Body of pancreas (tissue), 4 donors: ENCODE measurements at regions not wholly inside any gene's neighbourhood (a gene's known extent, or its start where the extent isn't known, plus 50 kb on each side); places are given as distances from the start of the nearest gene placed in this dataset.

Experiments used
- ATAC-seq: fragments of 150-250 bp; one replicate; pipeline ENCODE4 v1.9.1; 2016
- DNase-seq, 4 donors: peaks; one replicate each; pipeline ENCODE4 v3.0.0-alpha.2; 2019
- H3K27ac ChIP-seq, 4 donors: fragments of 200-600 bp; sonication (generic); 1 replicate in 3 of 4; 2 replicates in 1 of 4; pipeline versions ENCODE4 v1.5.1 to v1.6.1; 2016 to 2019; ENCODE audit warnings: mild to moderate bottlenecking in 1 of 4, mixed read lengths in 1 of 4, moderate library complexity in 1 of 4
- H3K27me3 ChIP-seq, 2 donors: fragments of 200-600 bp; sonication (generic); one replicate each; pipeline ENCODE4 v1.6.0; 2016; ENCODE audit warnings: mild to moderate bottlenecking in 1 of 2
- H3K36me3 ChIP-seq, 2 donors: fragments of 200-600 bp; sonication (generic); replicated peaks in 1 of 2; 2 replicates each; pipeline ENCODE4 v1.5.1; 2016; ENCODE audit warnings: low read depth in 2 of 2; ENCODE audit not compliant: insufficient read depth in 1 of 2
- H3K4me1 ChIP-seq: fragments of 200-600 bp; sonication (generic); one replicate; pipeline ENCODE4 v1.6.0; 2016
- H3K4me3 ChIP-seq, 2 donors: fragments of 200-600 bp; sonication (generic); 1 replicate in 1 of 2; 2 replicates in 1 of 2; pipeline ENCODE4 v1.5.1; 2016 to 2019
- H3K9me3 ChIP-seq, 3 donors: fragments of 200-600 bp; sonication (generic); 1 replicate in 2 of 3; 2 replicates in 1 of 3; pipeline ENCODE4 v1.5.1; 2016
- CTCF ChIP-seq, 7 experiments: fragments of 450-650 bp in 4 of 7; fragments of 200-600 bp in 3 of 7; sonication (generic) in 3 of 7; IDR thresholded peaks; one replicate each; pipeline ENCODE4 v1.5.1; 2016 to 2019; ENCODE audit warnings: antibody characterized with exemption in 7 of 7
- POLR2A ChIP-seq, 3 donors: fragments of 450-650 bp; IDR thresholded peaks; one replicate each; pipeline ENCODE4 v1.6.1; 2016; ENCODE audit warnings: antibody characterized with exemption in 3 of 3, mild to moderate bottlenecking in 2 of 3
- WGBS, 2 donors: methylation state at CpG; one replicate each; pipeline ENCODE4 v1.1.5; 2017; 5-methylcytosine and 5-hydroxymethylcytosine counted together
- intact Hi-C: fragments of 100-400 bp; cut with DNase I; formaldehyde crosslinking; loops from one replicate; pipeline ENCODE4 v1.15.1; 2023

DNA sequence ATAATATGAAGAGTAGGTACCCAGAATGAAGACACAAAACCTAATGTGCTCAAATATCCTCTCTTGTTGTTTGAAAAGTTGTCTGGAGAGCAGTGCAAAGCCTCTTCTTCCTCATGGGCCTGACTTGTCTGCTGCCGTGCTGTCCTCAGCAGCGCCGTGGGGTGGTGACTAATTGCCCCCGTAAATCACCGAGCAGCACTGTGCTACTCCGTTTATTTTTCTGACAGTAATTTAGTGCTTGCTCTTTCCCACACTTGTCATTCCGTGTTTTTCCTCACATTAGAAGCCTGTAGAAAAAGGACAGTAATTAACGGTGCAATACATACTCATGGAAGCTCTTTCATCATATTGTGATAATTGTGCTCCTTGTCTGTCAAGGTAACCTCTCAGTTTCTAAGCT, 114.8 kb upstream of the BARHL2 start:
- WGBS, 2 donors, result 50 to 52% methylated on average over 8 of the region's 8 CpGs

GRCh38 chr1:90826834-90827233, 109.7 kb upstream of the BARHL2 start:
- intact Hi-C loops, result no loop called here
- Histone ChIP-seq H3K9me3 (no peaks in the 10 kb centered on the region), H3K27me3 (no peaks in the 10 kb centered on the region), H3K36me3 (no peaks in the 10 kb centered on the region), H3K27ac (no peak overlapping the region), H3K4me1 (no peaks in the 10 kb centered on the region), H3K4me3 (no peak overlapping the region)
- DNase-seq (no peak), ATAC-seq (no peak)
- WGBS, 2 donors, result 32 to 53% methylated on average over 1 of the region's 1 CpG
- TF ChIP-seq POLR2A (IDR thresholded peaks at IDR 0.05) (no peak), CTCF (IDR thresholded peaks at IDR 0.05) (no peak)

More for the DNA sequence above, 114.8 kb upstream of the BARHL2 start:
- Histone ChIP-seq H3K27ac (no peak overlapping the region), H3K36me3 (no peaks in the 10 kb centered on the region), H3K4me3 (no peak overlapping the region), H3K4me1 (peaks cover 13% of the 10 kb centered on the region), H3K9me3 (no peaks in the 10 kb centered on the region), H3K27me3 (no peaks in the 10 kb centered on the region)
- no peak for TF ChIP-seq CTCF (IDR thresholded peaks at IDR 0.05)
- no peak for ATAC-seq
- DNase-seq, result no peak
- intact Hi-C loops, result no loop called here

GRCh38 chr1:90826024-90826423, 108.9 kb upstream of the BARHL2 start:
- 74 to 86% methylated on average over 13 of the region's 13 CpGs for WGBS, 2 donors
- Histone ChIP-seq H3K27me3 (no peaks in the 10 kb centered on the region), H3K4me3 (no peak overlapping the region), H3K9me3 (no peaks in the 10 kb centered on the region), H3K27ac (no peak overlapping the region), H3K4me1 (no peaks in the 10 kb centered on the region), H3K36me3 (no peaks in the 10 kb centered on the region)
- TF ChIP-seq CTCF (IDR thresholded peaks at IDR 0.05), result no peak
- no peak for TF ChIP-seq POLR2A (IDR thresholded peaks at IDR 0.05)
- intact Hi-C loops, result no loop called here
- DNase-seq, result no peak
- ATAC-seq, result no peak

DNA sequence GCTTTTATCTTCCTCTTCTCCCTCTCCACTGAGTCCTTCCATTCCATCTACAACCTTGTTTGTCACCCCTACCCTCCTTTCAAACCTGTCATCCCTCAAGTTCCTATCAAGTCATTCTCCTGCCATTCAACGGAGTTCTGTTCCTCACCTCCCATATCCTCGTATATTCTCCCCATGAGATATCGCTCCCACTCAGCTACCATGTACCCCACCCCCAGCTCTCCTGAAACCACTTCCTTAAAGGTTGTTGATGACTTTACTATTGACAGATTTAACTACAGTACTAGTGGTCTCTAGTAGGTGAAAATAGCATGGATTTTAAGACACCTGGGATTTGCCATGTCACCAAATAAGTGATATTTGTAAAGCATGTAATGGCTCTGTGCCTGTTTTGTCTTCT, 107.4 kb upstream of the BARHL2 start:
- DNase-seq, result no peak
- no peaks in the 10 kb centered on the region for H3K27me3 ChIP-seq
- WGBS, 2 donors, result 80 to 84% methylated on average over 3 of the region's 3 CpGs
- no peak overlapping the region for H3K27ac ChIP-seq
- H3K9me3 ChIP-seq, result no peaks in the 10 kb centered on the region
- no peak for ATAC-seq
- H3K36me3 ChIP-seq, result no peaks in the 10 kb centered on the region
- TF ChIP-seq CTCF (IDR thresholded peaks at IDR 0.05) (no peak), POLR2A (IDR thresholded peaks at IDR 0.05) (no peak)
- intact Hi-C loops, result no loop called here
- H3K4me1 ChIP-seq, result no peaks in the 10 kb centered on the region
- no peak overlapping the region for H3K4me3 ChIP-seq

DNA sequence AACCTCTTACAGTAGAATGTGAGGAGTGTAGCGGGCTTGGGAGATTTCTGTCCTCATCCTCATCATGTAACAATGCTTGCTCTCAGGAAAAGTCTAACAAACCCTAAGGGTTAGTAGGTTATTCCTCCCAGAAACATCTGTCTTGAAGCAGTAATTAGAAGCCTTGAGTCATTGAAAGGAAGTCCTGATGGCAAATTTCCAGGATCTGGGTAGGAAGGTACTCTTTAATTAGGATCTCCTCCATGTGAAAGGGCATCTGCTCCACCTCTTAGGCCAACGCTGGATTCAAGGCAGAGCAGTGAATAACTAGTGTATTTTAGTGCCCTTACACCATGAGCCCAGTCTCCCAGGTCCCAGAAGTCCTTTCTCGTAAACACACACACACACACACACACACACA, 106.6 kb upstream of the BARHL2 start:
- no peaks in the 10 kb centered on the region for H3K4me1 ChIP-seq
- no peak overlapping the region for H3K27ac ChIP-seq
- no peaks in the 10 kb centered on the region for H3K36me3 ChIP-seq
- TF ChIP-seq POLR2A (IDR thresholded peaks at IDR 0.05) (no peak), CTCF (IDR thresholded peaks at IDR 0.05) (no peak)
- WGBS, 2 donors, result 76 to 82% methylated on average over 3 of the region's 3 CpGs
- DNase-seq (no peak), ATAC-seq (no peak)
- H3K4me3 ChIP-seq, result no peak overlapping the region
- H3K27me3 ChIP-seq, result no peaks in the 10 kb centered on the region
- intact Hi-C loops, result no loop called here
- no peaks in the 10 kb centered on the region for H3K9me3 ChIP-seq
